ENCODE measurements at regions not wholly inside any gene's neighbourhood (a gene's known extent, or its start where the extent isn't known, plus 50 kb on each side); places are given as distances from the start of the nearest gene placed in this dataset.

DNA sequence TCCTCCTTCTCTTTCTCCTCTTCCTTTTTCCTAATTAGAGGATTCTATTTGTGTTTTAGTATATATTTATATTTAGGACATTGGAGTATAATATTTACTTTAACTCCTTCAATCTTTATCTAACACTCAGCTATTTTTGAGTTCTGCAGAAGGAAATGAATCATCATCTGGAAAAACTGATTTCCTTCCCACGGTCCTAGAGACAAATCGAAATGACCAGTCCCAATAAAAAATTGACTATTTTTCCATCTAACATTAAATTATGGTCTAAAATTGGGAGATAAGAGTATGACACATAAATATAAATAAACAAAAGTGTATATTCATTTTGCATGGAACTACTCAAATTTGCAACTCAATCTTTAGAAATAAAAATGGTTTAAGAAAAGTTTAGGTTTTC lies 167.4 kb downstream of the TMTC3 start:
- no peak overlapping the region for H3K9ac ChIP-seq (ENCODE audit: control insufficient read depth, insufficient read depth, low read length)
- FAIRE-seq (no peak), DNase-seq (ENCODE audit: low read depth, low spot score) (no peak), ATAC-seq (no peak)
- no peak overlapping the region for H3K4me3 ChIP-seq
- BruUV-seq (replicated peaks): no TSS peak
- no peaks in the 10 kb centered on the region for H4K20me1 ChIP-seq (ENCODE audit: control insufficient read depth, insufficient read depth)
- intact Hi-C loops (cut with micrococcal nuclease; ENCODE audit: unreplicated experiment) (no loop called here), in situ Hi-C loops (cut with MboI) (no loop called here)
- H3K27me3 ChIP-seq (replicated peaks in 1 of 2; ENCODE audit: control insufficient read depth in 2 of 2, insufficient read depth in 2 of 2, low read length in 1 of 2): no peaks in the 10 kb centered on the region
- H3K36me3 ChIP-seq (ENCODE audit: control insufficient read depth in 2 of 2, insufficient read depth in 2 of 2, low read length in 1 of 2): no peaks in the 10 kb centered on the region
- H3K79me2 ChIP-seq (ENCODE audit: control insufficient read depth, insufficient read depth, low read length): no peaks in the 10 kb centered on the region
- H2AFZ ChIP-seq (ENCODE audit: control insufficient read depth, low read depth, low read length): no peak overlapping the region
- no peak overlapping the region for H3K4me2 ChIP-seq (ENCODE audit: control insufficient read depth, insufficient read depth)
- ChIA-PET RAD21 (ENCODE audit: unreplicated experiment) (interaction anchor here (0.8 to 3.5 kb wide), 2 partner anchors 10 to 92 kb away, joined by 3 to 21 read pairs; no protein-coding TSS in a partner anchor), POLR2A (interaction anchor here (1.6 kb wide), 1 partner anchor 10 kb away, joined by 5 read pairs; no protein-coding TSS in a partner anchor), SMC1A (ENCODE audit: uncharacterized antibody, unreplicated experiment) (interaction anchor here (0.7 to 4.8 kb wide), 6 partner anchors 10 to 80 kb away, joined by 3 to 27 read pairs (median 5); no protein-coding TSS in a partner anchor), CTCF (interaction anchor here (0.8 to 2.0 kb wide), 3 partner anchors 10 to 16 kb away, joined by 3 to 7 read pairs (median 3); no protein-coding TSS in a partner anchor)
- no peak overlapping the region for H3K27ac ChIP-seq (ENCODE audit: control insufficient read depth, insufficient read depth)
- WGBS (ENCODE audit: insufficient coverage, insufficient replicate concordance, low lambda C conversion rate, missing lambda C conversion rate): 0% methylated on average over 2 of the region's 2 CpGs
- TF ChIP-seq BHLHE40 (IDR thresholded peaks at IDR 0.05; ENCODE audit: borderline replicate concordance in 1 of 2, low read depth in 2 of 2, low read length in 1 of 2): no peak
- no peak for TF ChIP-seq ZBED1 (IDR thresholded peaks at IDR 0.05; ENCODE audit: borderline replicate concordance)
- no peak for TF ChIP-seq ATF7 (IDR thresholded peaks at IDR 0.05; ENCODE audit: low read depth)
- no peak for TF ChIP-seq KAT2A (conservative IDR thresholded peaks at IDR 0.05; ENCODE audit: control insufficient read depth, low read depth, low read length)
- TF ChIP-seq, protein P1, sequence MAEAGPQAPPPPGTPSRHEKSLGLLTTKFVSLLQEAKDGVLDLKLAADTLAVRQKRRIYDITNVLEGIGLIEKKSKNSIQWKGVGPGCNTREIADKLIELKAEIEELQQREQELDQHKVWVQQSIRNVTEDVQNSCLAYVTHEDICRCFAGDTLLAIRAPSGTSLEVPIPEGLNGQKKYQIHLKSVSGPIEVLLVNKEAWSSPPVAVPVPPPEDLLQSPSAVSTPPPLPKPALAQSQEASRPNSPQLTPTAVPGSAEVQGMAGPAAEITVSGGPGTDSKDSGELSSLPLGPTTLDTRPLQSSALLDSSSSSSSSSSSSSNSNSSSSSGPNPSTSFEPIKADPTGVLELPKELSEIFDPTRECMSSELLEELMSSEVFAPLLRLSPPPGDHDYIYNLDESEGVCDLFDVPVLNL (IDR thresholded peaks at IDR 0.05; ENCODE audit: low read depth, low read length): no peak
- TF ChIP-seq FOXK2 (IDR thresholded peaks at IDR 0.05): no peak
- no peak for TF ChIP-seq ZNF622 (IDR thresholded peaks at IDR 0.05)
- no peak for TF ChIP-seq HDGF (IDR thresholded peaks at IDR 0.05)
- TF ChIP-seq MYB (IDR thresholded peaks at IDR 0.05; ENCODE audit: borderline replicate concordance, low read depth, low read length): no peak
- TF ChIP-seq SUPT20H (IDR thresholded peaks at IDR 0.05; ENCODE audit: borderline replicate concordance, control insufficient read depth, low read depth, low read length): no peak
- no peak for TF ChIP-seq EGR1 (IDR thresholded peaks at IDR 0.05; ENCODE audit: borderline replicate concordance in 1 of 2, low read depth in 2 of 2, low read length in 2 of 2)
- TF ChIP-seq, protein P2, sequence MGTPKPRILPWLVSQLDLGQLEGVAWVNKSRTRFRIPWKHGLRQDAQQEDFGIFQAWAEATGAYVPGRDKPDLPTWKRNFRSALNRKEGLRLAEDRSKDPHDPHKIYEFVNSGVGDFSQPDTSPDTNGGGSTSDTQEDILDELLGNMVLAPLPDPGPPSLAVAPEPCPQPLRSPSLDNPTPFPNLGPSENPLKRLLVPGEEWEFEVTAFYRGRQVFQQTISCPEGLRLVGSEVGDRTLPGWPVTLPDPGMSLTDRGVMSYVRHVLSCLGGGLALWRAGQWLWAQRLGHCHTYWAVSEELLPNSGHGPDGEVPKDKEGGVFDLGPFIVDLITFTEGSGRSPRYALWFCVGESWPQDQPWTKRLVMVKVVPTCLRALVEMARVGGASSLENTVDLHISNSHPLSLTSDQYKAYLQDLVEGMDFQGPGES (IDR thresholded peaks at IDR 0.05): no peak
- no peak for TF ChIP-seq ZNF217 (IDR thresholded peaks at IDR 0.05)
- TF ChIP-seq, protein P3, sequence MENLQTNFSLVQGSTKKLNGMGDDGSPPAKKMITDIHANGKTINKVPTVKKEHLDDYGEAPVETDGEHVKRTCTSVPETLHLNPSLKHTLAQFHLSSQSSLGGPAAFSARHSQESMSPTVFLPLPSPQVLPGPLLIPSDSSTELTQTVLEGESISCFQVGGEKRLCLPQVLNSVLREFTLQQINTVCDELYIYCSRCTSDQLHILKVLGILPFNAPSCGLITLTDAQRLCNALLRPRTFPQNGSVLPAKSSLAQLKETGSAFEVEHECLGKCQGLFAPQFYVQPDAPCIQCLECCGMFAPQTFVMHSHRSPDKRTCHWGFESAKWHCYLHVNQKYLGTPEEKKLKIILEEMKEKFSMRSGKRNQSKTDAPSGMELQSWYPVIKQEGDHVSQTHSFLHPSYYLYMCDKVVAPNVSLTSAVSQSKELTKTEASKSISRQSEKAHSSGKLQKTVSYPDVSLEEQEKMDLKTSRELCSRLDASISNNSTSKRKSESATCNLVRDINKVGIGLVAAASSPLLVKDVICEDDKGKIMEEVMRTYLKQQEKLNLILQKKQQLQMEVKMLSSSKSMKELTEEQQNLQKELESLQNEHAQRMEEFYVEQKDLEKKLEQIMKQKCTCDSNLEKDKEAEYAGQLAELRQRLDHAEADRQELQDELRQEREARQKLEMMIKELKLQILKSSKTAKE (IDR thresholded peaks at IDR 0.05; ENCODE audit: low read depth, poor library complexity, severe bottlenecking): no peak
- H3K4me1 ChIP-seq (ENCODE audit: control insufficient read depth, insufficient read depth, low read length): no peaks in the 10 kb centered on the region
- no peaks in the 10 kb centered on the region; the same call in 2 of the 3 replicates for H3K9me3 ChIP-seq (replicated peaks; ENCODE audit: control insufficient read depth, insufficient read depth, low read length)
